Ascending aorta (tissue), 2 donors: ENCODE measurements at regions not wholly inside any gene's neighbourhood (a gene's known extent, or its start where the extent isn't known, plus 50 kb on each side); places are given as distances from the start of the nearest gene placed in this dataset.

Source experiments
- DNase-seq, 2 donors: peaks; one replicate each; pipeline ENCODE4 v3.0.0-alpha.2; 2019; ENCODE audit warnings: low spot score in 2 of 2
- H3K27ac ChIP-seq, 2 donors: fragments of 200-600 bp; sonication (generic); one replicate each; pipeline ENCODE4 v1.5.1; 2016 to 2017; ENCODE audit warnings: mild to moderate bottlenecking in 1 of 2
- H3K27me3 ChIP-seq: fragments of 200-600 bp; sonication (generic); one replicate; pipeline ENCODE4 v1.5.1; 2017
- H3K36me3 ChIP-seq, 2 donors: fragments of 200-600 bp; sonication (generic); one replicate each; pipeline ENCODE4 v1.5.1; 2016
- H3K4me1 ChIP-seq, 2 donors: fragments of 200-600 bp; sonication (generic); one replicate each; pipeline ENCODE4 v1.5.1; 2016 to 2017; ENCODE audit warnings: mild to moderate bottlenecking in 1 of 2
- H3K4me3 ChIP-seq, 2 donors: fragments of 200-600 bp; sonication (generic); one replicate each; pipeline ENCODE4 v1.5.1; 2016 to 2017; ENCODE audit warnings: mild to moderate bottlenecking in 1 of 2
- H3K9me3 ChIP-seq, 2 donors: fragments of 200-600 bp; sonication (generic); one replicate each; pipeline ENCODE4 v1.5.1; 2016
- CTCF ChIP-seq, 3 experiments: fragments of 200-600 bp in 2 of 3; fragments of 450-650 bp in 1 of 3; sonication (generic) in 2 of 3; IDR thresholded peaks; one replicate each; pipeline ENCODE4 v1.5.1; 2016 to 2019; ENCODE audit warnings: antibody characterized with exemption in 3 of 3, mild to moderate bottlenecking in 1 of 3, moderate library complexity in 1 of 3
- intact Hi-C: fragments of 100-400 bp; cut with DNase I; formaldehyde crosslinking; loops from one replicate; pipeline ENCODE4 v1.15.1; 2023

GRCh38 chr2:204170411-204170810 is 233.8 kb downstream of the ICOS start:
- Histone ChIP-seq H3K4me1 (no peaks in the 10 kb centered on the region), H3K9me3 (no peaks in the 10 kb centered on the region), H3K4me3 (no peak overlapping the region), H3K27me3 (no peaks in the 10 kb centered on the region), H3K36me3 (no peaks in the 10 kb centered on the region), H3K27ac (no peak overlapping the region)
- no peak for TF ChIP-seq CTCF (IDR thresholded peaks at IDR 0.05)
- DNase-seq: no peak
- intact Hi-C loops: no loop called here

- TF ChIP-seq CTCF (IDR thresholded peaks at IDR 0.05): no peak
- H3K4me1 ChIP-seq: no peaks in the 10 kb centered on the region
- intact Hi-C loops: no loop called here
- no peaks in the 10 kb centered on the region for H3K27me3 ChIP-seq
- H3K4me3 ChIP-seq: no peak overlapping the region
- no peak overlapping the region for H3K27ac ChIP-seq
- DNase-seq: no peak
- H3K9me3 ChIP-seq: no peaks in the 10 kb centered on the region
- H3K36me3 ChIP-seq: no peaks in the 10 kb centered on the region
Observed at GRCh38 chr2:204171432-204172144, 235.0 kb downstream of the ICOS start.

- intact Hi-C loops: no loop called here
- H3K27me3 ChIP-seq: no peaks in the 10 kb centered on the region
- no peak for TF ChIP-seq CTCF (IDR thresholded peaks at IDR 0.05)
- no peaks in the 10 kb centered on the region for H3K9me3 ChIP-seq
- no peak overlapping the region for H3K27ac ChIP-seq
- H3K4me3 ChIP-seq: no peak overlapping the region
- DNase-seq: no peak
- H3K36me3 ChIP-seq: no peaks in the 10 kb centered on the region
- H3K4me1 ChIP-seq: no peaks in the 10 kb centered on the region
Observed at GRCh38 chr2:204172145-204172600, 235.6 kb downstream of the ICOS start.

GRCh38 chr2:204174034-204174433 is 237.5 kb downstream of the ICOS start:
- Histone ChIP-seq H3K27ac (no peak overlapping the region), H3K4me3 (no peak overlapping the region), H3K4me1 (no peaks in the 10 kb centered on the region), H3K9me3 (no peaks in the 10 kb centered on the region), H3K27me3 (no peaks in the 10 kb centered on the region), H3K36me3 (no peaks in the 10 kb centered on the region)
- intact Hi-C loops: no loop called here
- no peak for TF ChIP-seq CTCF (IDR thresholded peaks at IDR 0.05)
- no peak for DNase-seq

- intact Hi-C loops: no loop called here
- Histone ChIP-seq H3K9me3 (no peaks in the 10 kb centered on the region), H3K4me3 (no peak overlapping the region), H3K36me3 (no peaks in the 10 kb centered on the region), H3K27ac (no peak overlapping the region), H3K27me3 (no peaks in the 10 kb centered on the region), H3K4me1 (no peaks in the 10 kb centered on the region)
- no peak for DNase-seq
- TF ChIP-seq CTCF (IDR thresholded peaks at IDR 0.05): no peak
Observed at GRCh38 chr2:204175552-204176271, 239.1 kb downstream of the ICOS start.
